Stimulated activated CD4-positive, alpha-beta T cell treated with anti-CD3 and anti-CD28 coated beads, Interleukin-4, amount 100 ng/mL, for 48 hours (primary cell): ENCODE measurements at regions not wholly inside any gene's neighbourhood (a gene's known extent, or its start where the extent isn't known, plus 50 kb on each side); places are given as distances from the start of the nearest gene placed in this dataset.

ENCODE experiments used
- DNase-seq, 2 donors: peaks; one replicate each; pipeline ENCODE4 v3.0.0-alpha.2; 2020; ENCODE audit warnings: low read depth in 2 of 2

DNA sequence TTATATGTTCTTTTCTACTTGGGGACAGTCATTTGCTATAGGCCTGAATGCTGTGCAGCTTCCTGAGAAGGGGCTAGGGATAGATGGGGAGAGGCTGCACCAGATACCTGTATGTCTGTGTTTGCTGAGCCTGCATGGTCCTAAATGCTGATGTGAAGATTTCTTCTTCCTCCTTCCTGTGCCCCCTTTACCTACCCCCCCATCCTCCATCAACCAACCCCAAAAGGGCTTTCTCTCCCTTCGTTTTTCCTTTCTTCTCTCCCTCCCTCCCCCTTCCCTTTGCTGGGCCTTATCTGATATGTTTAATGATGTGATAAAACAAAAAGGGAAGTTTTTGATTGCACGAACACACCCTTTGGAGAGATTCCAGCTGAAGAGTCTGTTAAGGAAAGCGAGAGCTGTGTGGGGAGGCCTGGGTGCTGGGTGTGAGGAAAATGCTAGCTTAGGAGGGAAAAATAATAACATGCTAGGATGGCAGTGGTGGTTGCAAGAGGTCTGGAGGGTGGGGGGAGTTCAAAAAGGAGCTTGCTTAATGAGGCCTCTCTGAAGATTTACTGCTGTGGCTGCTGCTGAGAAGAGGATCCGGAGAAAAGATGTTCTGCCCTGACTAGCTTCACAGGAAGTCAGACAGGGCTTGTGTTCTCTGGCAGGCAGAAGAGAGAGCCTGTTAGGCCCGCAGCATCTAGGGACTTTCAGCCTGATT, 101.8 kb downstream of the SAMD9 start:
- no peak for DNase-seq

DNA sequence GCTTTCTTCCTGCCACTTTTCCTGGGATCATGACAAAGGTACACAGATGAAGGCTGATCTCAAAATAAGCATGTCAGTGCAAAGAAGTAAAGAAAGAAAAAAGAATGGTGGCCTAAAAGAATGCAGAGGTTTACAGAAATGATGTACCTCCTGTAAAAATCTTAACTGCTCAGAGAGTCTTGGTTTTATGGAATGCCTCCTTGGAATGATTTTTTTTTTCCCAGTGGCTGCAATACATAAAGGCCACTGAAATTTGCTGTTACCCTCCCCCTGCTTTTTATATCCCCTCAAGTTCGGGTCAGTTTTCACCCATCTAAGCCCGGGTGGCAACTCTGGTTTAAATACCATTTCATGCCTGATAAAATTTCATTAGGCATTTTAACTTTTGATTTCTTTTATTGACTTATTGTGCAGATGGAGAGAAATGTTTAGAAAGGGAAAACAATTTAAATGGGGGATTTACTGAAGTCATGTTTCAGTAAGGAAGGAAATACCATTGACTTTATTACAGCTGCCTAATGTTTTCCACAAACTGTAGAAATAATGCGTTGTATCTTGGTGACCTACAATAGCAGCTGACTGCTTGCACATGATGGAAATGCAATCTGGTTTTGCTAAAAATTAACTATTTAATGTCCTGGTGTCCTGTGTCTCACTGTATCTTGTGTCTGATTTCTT, 102.5 kb downstream of the SAMD9 start:
- DNase-seq: no peak

DNA sequence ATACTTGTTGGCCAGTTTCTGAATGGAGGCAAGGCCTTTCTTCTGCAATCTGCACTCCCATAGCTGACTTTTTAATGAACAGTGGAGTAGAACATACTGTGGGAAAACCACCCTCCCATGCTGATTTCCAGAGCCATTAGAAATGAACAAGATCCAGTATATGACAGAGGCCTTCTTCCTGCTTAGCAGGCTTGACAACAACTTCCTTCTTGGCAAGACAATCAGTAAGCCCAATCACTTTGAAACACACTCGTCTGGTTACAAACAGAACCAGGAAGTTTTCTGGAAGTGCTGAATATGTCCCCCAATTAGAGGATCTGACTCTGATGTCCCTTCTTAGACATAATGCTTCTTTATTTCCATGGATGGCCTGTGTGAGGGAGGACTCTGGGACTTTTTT, 103.4 kb downstream of the SAMD9 start:
- DNase-seq: no peak

DNA sequence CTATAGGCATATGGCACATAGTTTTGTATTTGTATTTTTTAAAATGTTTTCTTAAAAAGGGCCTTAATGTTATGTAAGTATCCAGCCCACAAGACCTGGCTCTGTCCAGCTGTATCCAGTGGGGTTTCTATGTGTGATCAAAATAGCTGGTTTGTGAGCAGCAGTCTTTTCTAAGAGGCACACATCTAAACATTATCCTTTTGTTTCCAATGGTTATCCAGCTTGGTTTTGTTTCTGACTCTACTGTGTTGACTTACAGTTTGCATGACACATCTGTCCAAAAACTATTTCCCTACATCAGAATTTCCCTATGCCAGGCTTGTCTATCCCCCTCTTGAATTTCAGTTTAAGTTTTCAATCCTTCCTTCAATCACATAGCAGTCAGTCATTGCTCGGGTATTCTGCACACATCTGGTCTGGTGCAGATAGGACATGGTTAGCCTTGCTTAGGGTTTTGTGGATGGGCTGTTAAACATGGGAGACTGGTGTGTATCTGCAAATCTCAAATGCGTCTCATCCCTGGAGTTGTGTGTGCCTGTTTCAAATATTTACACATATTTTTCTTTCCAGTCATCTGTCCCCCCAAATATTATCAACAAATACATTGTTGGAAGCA, 104.2 kb downstream of the SAMD9 start:
- no peak for DNase-seq

DNA sequence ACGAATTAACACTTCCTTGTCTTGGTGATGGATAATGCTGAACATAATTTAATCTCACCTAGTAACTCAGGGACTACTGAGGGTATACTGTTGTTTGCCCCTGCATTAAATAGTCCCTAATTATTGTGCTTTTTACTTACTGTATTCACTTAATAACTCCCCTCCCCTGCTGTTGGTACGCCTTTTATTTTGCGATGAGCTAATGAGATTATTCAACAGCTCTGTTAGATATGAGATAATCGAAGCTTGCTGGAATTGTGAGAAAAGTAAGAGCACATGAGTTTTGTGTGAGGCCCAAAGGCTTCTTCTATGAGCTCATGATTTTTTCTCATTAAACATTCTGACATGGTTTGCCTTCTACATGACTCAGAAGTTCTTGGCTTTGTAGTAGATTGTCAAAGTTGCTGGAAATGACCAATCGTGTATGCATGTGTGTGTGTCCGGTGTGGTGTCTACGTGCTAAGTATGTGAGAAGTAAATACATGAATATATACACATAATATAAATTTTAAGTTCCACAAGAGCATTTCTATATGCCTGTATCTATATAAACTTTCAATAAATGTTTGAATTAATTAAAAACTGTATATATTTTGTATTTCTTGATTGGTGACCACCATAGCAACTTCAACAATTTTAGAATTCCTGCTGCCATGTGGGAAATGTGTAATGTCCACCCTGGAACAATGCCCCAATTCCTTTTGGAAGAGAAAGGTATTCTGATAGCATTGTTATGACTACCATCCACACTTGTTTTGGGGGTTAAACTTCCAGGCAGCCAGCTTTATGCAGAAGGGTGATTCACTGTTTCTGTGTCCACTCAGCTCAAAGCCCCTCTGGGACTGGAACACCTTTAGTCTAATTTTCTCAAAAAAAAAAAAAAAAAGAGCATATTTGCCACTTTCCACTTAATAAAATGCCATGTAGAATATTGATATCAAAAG, 106.2 kb downstream of the SAMD9 start:
- no peak for DNase-seq

DNA sequence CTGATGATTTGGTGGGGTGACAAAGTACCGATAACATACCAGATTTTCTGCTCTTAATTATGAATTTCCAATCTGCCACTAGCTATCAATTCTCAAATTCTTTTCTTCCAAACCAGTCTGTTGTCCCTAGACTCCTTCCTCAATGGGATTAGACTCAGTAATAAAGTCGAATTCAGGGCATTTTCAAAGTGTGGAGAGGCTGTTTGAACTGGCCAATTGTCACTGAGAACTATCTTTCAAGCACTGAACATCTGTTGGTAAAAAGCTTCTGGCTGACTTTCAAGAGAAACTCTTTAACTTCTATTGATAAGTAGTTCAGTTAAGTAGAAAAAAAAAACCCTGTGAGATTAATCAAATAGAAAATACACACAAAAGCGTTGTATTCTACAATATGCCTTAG, 108.9 kb downstream of the SAMD9 start:
- no peak for DNase-seq

DNA sequence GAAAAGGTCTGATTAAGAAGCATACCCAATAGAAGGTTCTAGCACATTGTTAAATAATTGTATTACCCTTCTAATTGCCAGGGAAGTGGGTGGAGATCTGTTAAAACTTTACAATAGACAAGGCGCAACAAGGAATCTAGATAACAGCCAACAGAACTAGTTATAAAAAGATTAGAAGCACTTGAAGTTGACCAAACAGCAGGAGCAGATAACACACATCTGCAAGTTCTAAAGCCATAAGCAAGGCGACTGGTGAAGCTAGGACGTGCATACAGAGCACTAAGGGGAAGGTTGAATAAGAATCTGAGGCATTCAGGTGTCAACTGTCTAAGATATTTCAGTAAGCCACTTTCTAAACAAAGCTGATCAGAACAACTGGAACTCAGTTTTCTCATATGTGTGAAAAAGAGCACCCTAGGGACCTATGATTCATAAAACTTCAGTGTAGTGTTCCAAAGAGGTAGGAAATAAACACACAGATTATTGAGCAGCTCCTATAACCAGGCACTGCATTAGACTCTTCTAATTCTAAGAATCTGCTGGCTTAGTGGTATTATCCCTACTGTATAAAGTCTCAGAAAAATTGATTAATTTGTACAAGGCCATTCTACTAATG, 111.2 kb downstream of the SAMD9 start:
- no peak for DNase-seq

DNA sequence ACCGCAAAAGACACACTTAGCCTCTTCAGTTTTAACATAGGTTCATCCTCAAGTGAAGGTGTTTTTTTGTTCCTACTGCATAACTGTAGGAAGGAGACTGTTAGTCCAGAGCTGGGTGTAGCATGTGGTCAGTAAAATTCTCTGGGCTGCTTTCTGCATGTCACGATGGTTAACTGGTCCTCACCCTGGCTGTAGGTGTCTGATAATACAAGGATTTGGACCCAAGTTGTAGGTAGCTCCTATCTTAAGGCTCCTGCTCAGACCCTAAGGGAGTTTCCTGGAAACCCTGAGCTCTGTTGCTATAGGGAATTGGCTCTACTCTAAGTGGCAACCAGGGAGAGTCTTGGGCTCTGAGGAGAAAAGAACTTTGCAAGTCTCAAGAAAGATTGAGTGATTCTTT, 112.9 kb downstream of the SAMD9 start:
- no peak for DNase-seq

DNA sequence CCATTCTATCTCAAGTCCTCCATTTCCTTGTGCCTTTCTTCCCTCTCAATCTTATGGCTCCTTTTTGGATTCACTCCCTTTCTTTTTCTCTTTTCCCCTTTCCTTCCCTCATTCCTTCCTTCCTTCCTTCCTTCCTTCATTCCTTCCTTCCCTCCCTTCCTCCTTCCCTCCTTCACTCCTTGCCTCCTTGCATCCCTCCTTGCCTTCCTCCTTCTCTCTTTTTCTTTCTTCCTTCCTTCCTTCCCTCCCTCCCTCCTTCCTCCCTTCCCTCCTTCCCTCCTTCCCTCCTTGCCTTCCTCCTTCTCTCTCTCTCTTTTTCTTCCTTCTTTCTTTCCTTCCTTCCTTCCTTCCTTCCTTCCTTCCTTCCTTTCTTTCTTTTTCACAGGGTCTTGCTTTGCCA, 120.1 kb downstream of the SAMD9 start:
- no peak for DNase-seq

DNA sequence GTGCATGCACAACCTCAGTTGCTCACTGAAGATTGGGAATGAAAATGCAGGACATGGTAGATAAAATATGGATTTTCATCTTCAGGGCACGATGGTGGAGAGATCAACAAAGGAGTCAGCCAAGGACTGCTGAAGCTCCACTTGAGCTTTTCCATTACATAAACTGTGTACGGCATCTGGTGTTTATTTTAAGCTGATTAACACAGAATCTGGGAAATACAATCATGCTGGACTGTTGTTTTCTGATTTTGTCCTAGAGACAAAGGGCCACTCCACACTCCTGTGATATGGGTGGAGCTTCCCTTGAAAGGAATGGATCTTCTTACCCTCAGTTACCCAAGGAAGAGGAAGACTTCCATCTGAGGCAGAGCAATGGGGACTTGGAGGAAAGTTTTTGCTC, 120.6 kb downstream of the SAMD9 start:
- no peak for DNase-seq

DNA sequence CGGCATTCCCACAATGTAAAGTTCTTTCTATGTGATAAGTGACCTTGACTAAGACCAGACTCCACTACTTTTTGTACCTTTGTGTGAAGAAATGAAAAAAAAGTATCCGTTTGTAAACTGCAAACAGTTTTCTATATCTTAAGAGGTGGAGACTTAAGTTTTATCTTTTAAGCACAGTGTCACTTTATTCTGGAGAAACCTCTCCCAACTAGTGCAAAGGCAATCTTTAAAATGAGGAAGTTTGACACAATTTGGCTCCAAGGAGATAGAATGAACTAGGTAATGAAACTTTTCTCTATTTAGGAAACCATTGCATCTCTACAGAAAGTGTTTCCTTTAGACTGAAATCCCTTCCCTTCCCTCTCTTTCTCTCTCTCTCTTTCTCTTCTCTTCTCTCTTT, 122.9 kb downstream of the SAMD9 start:
- no peak for DNase-seq

DNA sequence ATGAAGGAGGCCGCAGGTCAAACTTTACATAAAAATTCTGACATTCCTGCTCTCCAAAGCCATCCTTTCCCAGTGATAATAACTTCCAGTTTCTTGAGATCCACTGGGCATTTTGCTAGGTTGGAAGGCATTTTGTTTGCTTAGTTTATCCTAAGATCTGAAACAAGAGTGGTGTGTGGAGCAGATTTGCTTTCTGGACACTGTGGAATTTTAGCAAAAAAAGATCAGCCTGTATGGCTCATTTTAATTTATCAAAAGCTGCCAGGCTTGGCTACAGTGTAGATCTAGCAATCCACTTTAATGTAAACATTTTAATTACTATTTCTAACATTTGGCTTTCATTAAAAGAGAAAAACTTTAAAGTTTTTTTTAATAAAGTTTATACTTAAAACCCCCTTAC, 124.8 kb downstream of the SAMD9 start:
- DNase-seq: no peak

DNA sequence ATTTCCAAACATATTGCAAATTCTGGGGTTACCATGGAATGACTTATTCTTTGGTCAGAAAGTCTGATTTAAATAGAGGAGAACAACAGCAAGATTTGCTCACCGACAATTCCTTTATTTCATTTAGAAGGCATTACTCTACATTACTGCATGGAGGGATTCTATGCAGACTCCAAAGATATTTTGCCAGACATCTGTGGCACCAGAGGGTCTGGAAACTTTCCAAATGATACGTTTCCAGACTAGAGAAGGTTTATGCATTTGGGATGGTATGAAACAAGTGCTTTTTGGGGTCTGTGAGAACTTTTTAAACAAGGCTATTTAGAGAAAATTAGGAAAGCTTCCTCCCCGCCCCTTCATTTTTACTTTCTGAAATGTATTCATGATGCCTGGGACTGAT, 125.3 kb downstream of the SAMD9 start:
- DNase-seq: no peak

DNA sequence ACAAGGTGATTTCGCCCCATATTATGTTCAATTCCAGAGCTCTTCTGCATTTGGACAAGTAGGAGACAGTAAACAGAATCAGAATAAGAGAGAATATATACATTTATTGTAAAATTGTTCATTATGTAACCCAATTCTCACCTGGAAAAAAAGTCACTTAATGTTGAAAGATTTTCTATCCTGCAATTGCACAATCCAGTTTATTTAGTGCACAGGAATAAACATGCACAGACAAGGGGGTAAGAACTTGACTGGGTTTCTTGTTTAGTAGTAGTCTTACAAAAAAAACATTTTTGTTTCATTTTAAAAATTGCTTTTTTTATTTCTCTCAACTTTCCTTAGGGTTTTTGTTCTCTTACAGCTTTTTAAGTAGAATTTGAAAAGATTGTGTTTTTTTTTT, 126.6 kb downstream of the SAMD9 start:
- DNase-seq: no peak

DNA sequence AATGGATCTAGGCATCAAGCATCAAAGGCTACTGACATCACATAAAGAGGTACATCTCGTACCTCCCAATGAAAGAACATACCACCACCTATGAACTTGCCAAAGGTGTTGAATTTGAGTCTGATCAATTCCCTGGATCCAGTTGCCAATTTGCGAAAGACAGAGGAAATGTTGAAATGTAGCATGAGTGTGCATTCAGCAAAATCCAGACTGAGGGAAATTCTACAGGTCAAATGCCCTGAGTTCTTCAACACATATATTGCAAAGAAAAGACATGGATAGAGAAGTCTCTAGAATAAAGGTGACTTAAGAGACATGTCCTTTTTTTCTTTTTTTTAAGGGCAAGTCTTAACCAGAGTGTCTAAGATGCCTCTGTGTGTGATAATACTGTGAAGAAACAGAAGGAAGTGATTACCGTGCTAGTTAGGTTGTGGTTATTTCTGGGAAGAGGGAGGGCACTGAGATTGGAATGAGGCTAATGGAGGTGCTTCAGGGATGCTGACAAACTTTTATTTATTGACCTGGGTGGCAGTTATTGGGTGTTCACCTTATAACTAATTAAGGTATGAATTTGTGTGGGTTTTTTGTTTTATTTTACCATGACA, 128.7 kb downstream of the SAMD9 start:
- DNase-seq: no peak

DNA sequence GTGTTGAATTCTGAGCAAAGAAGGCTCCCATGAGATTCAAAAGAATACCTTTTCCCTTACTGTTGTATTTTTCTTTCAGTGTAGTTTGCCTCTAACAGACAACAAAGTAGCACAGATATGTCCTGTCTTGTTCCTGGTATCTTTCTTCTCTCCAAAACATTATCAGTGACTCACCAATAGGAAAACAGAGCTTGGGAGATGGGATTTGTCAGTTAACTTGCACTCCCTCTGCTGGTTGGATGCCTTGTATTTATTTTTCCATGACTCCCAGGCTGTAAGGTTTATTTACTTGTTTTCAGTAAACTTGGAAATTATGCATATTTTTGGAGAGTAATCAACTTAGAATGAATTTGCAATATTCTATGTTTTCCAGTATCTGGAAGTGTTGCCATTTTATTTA, 129.7 kb downstream of the SAMD9 start:
- DNase-seq: no peak

DNA sequence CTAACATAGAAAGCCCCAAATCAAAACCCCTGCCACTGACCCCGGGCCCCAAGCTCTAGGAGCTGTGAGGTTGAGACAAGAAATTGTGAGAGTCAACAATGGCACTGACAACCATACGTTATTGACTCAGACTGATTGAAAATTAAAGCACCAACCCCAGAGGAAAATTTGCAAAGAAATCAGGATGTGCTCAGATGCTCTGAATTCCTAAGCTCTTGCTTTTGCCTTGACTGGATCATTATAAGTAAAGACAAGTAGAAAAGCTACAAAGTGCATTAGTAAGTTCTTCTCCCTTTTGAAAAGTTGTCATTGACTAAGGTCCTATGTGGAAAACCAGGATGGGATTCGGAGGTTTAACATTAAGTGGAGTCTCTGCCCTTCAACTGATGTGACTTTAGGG, 130.2 kb downstream of the SAMD9 start:
- no peak for DNase-seq

DNA sequence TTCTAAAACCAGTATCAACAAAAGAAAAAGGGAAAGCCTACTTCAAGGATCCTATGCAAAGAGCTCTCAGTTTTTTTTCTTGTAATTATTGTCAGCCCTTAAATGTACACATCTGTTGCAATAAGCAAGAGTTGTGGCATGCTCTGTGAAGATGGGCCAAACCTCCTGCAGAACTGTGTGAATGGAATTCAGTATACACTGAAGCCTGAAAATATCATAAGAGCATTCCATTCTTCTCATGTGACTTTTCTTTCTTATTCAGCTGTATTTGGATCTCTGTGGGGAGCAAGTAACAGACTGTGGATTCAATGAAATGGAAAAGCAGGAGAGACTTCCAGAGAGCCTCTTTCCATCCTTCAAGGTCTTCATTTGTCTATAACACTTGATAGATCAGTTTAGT, 130.7 kb downstream of the SAMD9 start:
- no peak for DNase-seq

DNA sequence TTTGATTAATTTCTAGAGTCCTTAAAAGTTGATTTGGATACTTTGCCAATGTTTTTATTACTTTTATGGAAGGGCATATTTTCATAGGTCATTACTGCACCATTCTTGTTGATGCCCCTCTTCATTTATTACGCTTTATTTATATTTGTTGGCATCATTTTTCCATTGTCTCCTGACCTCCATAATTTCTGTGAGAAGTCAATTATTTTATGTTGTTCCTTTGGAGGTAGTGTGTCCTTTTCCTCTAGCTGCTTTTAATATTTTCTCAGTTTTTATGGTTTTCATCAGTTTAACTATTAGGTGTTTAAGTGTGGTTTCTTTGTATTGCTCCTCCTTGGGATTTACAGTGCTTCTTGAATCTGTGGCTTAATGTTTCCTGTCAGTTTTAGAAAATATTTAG, 134.9 kb downstream of the SAMD9 start:
- no peak for DNase-seq

DNA sequence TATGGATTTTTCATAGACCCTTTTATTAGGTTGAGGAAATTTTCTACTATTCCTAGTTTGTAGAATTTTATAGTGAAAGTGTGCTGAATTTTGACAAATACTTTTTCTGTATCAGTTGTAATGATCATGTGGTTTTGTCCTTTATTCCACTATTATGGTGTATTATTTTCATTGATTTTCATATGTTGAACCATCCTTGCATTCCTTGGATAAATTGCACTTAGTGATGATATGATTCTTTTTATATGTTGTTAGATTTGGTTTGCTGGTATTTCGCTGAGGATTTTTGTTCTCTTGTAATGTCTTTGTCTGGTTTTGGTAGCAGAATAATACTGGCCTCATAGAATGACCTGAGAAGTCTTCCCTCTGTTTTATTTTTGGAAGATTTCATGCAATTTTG, 140.6 kb upstream of the CDK6 start:
- DNase-seq: no peak

DNA sequence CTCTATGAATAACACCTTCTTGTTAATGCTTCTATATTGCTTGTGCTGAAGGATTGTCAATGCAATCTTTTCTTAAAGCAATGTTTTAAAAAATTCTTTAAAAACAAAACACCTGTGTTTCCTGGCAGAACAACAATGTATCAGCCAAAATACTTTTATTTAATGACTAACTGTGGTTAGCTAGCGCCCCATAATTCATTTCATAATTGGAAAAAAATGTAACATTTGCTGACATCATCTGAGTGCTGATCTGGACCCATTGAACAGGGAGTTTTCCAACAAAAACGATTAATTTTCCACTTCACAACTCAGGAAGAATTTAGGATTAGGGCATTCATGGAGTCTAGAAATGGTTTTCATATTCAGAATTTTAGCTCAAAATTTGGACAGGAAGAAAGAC, 137.6 kb upstream of the CDK6 start:
- DNase-seq: no peak
